ENCODE measurements at regions not wholly inside any gene's neighbourhood (a gene's known extent, or its start where the extent isn't known, plus 50 kb on each side); places are given as distances from the start of the nearest gene placed in this dataset.

DNA sequence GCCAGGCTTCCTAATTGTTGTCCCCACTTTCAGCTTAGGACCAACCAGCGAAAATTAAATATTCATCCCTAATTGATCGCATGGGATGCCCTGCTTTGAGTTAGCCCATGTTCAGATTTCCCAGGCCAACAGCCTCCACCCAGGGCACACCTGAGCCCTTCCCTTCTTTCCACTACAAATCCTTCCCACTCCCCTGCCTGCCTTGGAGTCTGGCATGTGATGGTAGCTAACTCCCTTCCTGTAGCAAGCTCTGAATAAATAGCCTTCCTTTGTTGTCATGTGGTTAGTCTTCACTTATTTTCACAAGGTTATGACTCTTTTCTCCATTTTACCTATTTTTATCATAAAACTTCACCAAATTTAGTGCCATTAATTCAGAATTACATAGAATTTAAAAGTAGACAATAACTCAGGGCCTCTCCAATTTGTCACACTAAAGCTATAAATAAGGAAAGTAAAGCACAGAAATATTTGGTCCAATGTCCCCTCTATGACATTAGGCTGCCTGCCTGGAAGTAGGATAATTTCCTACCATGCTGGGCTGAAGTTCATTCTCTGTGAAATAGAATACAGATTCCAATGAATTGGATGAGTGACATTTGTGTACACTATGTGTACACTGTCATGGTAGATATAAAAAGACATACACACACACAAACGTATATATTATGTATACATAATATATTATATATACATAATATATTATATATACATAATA is 166.4 kb upstream of the CPEB2 start:
- H3K4me3 ChIP-seq (ENCODE audit: low read length) = no peak overlapping the region
- WGBS (ENCODE audit: insufficient coverage, low lambda C conversion rate) = no CpG with 5 or more reads among the region's 3 CpGs
- no peaks in the 10 kb centered on the region for H3K4me1 ChIP-seq (ENCODE audit: control insufficient read depth, insufficient read depth, low read length)
- H3K36me3 ChIP-seq (ENCODE audit: control insufficient read depth, insufficient read depth, low read length) = no peaks in the 10 kb centered on the region
- no peak overlapping the region for H3K27ac ChIP-seq (ENCODE audit: low read length)
- H3K9me3 ChIP-seq (ENCODE audit: control insufficient read depth, low read depth, low read length) = no peaks in the 10 kb centered on the region
- no peaks in the 10 kb centered on the region for H3K27me3 ChIP-seq (ENCODE audit: control insufficient read depth, insufficient read depth, low read length)
- DNase-seq = no peak

DNA sequence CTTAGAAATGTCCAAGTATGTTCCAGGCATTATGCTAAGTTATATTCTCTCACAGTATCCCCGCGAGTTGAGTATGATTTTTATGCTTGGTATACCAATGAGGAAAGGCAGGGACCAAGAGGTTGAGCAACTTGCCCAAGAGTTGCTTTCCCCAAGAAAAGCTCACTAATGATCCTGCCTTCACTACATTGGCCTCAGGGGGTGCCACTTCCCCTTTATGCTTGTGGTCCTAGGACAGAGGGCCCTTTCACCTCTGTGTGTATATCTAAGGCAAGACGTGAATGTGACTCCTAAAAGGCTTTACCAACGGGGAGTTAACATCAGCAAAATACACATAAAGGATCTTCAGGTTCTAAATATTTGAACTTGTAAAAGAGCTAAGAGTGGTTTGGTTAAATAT is 164.4 kb upstream of the CPEB2 start:
- H3K27me3 ChIP-seq (ENCODE audit: control insufficient read depth, insufficient read depth, low read length) = no peaks in the 10 kb centered on the region
- no peaks in the 10 kb centered on the region for H3K4me1 ChIP-seq (ENCODE audit: control insufficient read depth, insufficient read depth, low read length)
- no peak overlapping the region for H3K4me3 ChIP-seq (ENCODE audit: low read length)
- 60% methylated on average over 1 of the region's 4 CpGs for WGBS (ENCODE audit: insufficient coverage, low lambda C conversion rate)
- H3K9me3 ChIP-seq (ENCODE audit: control insufficient read depth, low read depth, low read length) = no peaks in the 10 kb centered on the region
- DNase-seq = no peak
- H3K36me3 ChIP-seq (ENCODE audit: control insufficient read depth, insufficient read depth, low read length) = no peaks in the 10 kb centered on the region
- no peak overlapping the region for H3K27ac ChIP-seq (ENCODE audit: low read length)

DNA sequence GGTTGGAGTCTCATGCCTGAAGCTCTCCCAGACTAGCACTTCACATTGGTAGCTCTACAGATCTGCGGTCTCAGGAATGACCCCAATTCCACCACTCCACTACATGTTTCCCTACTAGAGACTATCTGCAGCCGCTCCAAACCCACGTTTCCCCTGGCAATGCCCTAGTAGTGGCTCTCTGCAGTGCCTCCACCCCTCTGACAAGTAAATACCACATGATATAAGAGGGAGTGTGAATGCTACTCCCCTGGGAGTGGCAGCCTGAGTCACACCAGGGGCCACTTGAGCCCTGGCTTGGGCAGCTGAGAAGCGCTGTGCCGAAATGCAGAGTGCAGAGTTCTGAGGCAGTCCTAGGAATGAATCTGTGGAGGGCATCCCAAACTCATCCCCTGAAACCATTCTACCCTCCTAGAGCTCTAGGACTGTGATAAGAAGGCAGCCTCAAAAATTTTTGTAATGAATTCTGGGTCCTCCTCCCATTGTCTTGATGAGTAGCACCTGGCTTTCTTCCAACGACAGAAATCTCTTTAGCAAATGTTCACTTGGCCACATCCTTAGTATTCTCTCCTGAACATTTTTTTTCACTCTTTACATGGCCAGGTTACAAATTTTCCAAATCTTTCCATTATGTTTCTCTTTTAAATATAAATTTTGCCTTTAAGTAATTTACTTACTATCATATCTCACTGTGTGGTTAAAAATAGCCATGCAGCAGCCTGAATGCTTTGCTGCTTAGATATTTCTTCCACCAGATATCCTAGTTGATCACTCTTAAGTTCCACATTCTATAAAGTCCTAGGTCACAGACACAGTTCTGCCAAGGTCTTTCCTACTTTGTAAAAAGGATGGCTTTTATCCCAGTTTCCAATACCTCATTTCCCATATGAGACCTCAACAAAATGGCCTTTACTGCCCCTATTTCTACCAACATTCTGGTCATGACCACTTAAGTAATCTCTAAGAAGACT is 160.2 kb upstream of the CPEB2 start:
- no peaks in the 10 kb centered on the region for H3K4me1 ChIP-seq (ENCODE audit: control insufficient read depth, insufficient read depth, low read length)
- no peaks in the 10 kb centered on the region for H3K36me3 ChIP-seq (ENCODE audit: control insufficient read depth, insufficient read depth, low read length)
- no peak overlapping the region for H3K27ac ChIP-seq (ENCODE audit: low read length)
- H3K9me3 ChIP-seq (ENCODE audit: control insufficient read depth, low read depth, low read length) = no peaks in the 10 kb centered on the region
- no peaks in the 10 kb centered on the region for H3K27me3 ChIP-seq (ENCODE audit: control insufficient read depth, insufficient read depth, low read length)
- no peak for DNase-seq
- WGBS (ENCODE audit: insufficient coverage, low lambda C conversion rate) = 15% methylated on average over 1 of the region's 6 CpGs
- no peak overlapping the region for H3K4me3 ChIP-seq (ENCODE audit: low read length)

DNA sequence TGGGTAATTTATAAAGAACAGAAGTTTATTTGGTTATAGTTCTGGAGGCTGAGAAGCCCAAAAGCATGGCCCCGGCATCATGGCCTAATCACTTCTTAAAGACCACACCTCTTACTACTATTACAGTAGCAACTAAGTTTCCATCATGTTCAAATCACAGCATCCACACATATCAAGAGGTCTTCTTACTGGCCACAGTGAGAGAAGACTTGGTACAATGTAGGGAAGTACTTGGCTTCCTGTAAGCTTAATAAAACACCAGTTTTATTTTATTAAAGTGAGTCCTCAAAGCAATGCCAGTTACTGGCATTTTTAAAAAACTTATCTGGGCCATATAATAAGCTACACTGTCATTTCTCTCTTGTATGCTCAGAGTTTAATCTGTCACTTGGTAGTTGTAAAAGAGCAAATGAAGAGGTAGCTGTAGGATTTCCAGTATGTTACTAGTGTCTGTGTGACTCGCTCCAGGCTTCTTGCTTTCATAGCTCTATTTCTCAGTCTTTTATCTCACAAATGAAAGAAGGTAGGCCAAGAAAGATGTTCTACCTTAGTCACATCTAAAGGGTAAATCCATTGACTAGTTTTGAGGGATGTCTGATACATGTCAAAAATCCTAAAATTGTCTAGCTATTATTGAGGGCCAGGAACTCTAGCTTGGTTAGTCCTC is 159.2 kb upstream of the CPEB2 start:
- Histone ChIP-seq H3K36me3 (ENCODE audit: control insufficient read depth, insufficient read depth, low read length) (no peaks in the 10 kb centered on the region), H3K4me3 (ENCODE audit: low read length) (no peak overlapping the region), H3K27ac (ENCODE audit: low read length) (no peak overlapping the region), H3K27me3 (ENCODE audit: control insufficient read depth, insufficient read depth, low read length) (no peaks in the 10 kb centered on the region), H3K9me3 (ENCODE audit: control insufficient read depth, low read depth, low read length) (no peaks in the 10 kb centered on the region), H3K4me1 (ENCODE audit: control insufficient read depth, insufficient read depth, low read length) (no peaks in the 10 kb centered on the region)
- no CpG with 5 or more reads among the region's 2 CpGs for WGBS (ENCODE audit: insufficient coverage, low lambda C conversion rate)
- DNase-seq = no peak

DNA sequence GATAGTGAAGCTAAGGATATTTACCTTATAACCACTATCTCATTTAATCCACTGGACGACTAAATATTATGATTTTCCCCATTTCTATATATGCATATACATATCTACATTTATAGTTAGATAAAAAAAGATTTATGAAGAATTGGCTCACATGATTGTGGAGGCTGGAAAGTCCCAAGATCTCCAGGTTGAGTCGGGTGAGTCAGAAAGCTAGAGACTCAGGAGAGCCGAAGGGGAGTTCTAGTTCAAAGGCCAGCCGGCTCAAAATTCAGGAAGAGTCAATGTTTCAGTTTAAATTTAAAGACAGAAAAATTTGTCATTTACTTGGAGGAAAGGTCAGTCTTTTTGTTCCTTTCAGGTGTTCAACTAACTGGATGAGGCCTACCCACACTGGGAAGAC is 158.2 kb upstream of the CPEB2 start:
- DNase-seq = no peak
- Histone ChIP-seq H3K4me3 (ENCODE audit: low read length) (no peak overlapping the region), H3K4me1 (ENCODE audit: control insufficient read depth, insufficient read depth, low read length) (no peaks in the 10 kb centered on the region), H3K27ac (ENCODE audit: low read length) (no peak overlapping the region), H3K36me3 (ENCODE audit: control insufficient read depth, insufficient read depth, low read length) (no peaks in the 10 kb centered on the region), H3K27me3 (ENCODE audit: control insufficient read depth, insufficient read depth, low read length) (no peaks in the 10 kb centered on the region), H3K9me3 (ENCODE audit: control insufficient read depth, low read depth, low read length) (no peaks in the 10 kb centered on the region)
- WGBS (ENCODE audit: insufficient coverage, low lambda C conversion rate) = 100% methylated on average over 2 of the region's 4 CpGs

DNA sequence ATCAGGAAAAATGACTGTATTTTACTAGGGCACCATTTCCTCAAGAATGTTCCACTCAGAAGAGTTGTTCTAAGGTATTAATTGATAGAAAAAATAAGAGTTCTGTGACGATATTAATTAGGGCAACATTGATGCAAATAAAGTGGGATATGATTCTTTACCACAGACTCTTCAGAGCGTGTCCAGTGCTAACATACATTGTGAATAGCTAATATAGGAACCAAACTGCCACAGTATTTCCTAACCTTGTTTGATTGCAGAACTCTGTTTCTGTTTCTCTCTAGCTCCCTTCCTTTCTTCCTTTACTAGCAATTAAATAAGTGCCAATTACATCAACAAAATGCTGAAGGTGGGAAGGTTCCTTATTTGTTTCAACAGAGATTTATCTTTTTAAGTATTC is 154.1 kb upstream of the CPEB2 start:
- no peaks in the 10 kb centered on the region for H3K9me3 ChIP-seq (ENCODE audit: control insufficient read depth, low read depth, low read length)
- H3K4me3 ChIP-seq (ENCODE audit: low read length) = no peak overlapping the region
- no peaks in the 10 kb centered on the region for H3K36me3 ChIP-seq (ENCODE audit: control insufficient read depth, insufficient read depth, low read length)
- H3K4me1 ChIP-seq (ENCODE audit: control insufficient read depth, insufficient read depth, low read length) = no peaks in the 10 kb centered on the region
- 92% methylated on average over 2 of the region's 2 CpGs for WGBS (ENCODE audit: insufficient coverage, low lambda C conversion rate)
- no peaks in the 10 kb centered on the region for H3K27me3 ChIP-seq (ENCODE audit: control insufficient read depth, insufficient read depth, low read length)
- H3K27ac ChIP-seq (ENCODE audit: low read length) = no peak overlapping the region
- DNase-seq = no peak

DNA sequence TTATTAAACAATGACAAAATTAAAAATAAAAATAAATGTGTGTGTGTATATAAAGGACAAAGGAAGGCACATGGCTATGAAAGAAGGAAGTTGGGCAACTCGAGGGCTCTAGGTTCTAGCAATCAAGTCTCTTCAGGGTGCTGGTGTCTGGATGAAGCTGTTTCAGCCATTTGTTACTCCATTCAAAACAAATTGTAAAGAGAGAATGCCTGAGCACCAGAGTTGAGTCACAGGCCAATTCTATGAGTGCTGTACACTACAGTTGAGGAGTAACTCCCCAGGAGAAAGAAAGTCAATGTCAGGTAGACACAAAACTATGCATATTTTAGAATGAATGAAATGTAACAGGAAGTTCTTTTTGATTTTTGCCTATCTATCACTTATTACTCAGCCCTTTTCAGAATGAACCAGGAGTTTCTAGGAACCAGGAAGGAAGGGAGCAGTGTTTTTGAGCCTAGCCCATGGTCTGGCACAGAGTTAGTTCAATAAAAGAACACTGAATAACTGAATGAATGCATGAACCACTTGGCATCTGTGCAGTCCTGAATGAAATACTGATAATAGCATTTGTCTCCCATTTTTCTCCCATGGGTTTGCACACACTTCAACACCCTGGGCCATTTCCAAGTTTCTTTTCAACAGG is 151.7 kb upstream of the CPEB2 start:
- Histone ChIP-seq H3K36me3 (ENCODE audit: control insufficient read depth, insufficient read depth, low read length) (no peaks in the 10 kb centered on the region), H3K4me1 (ENCODE audit: control insufficient read depth, insufficient read depth, low read length) (no peaks in the 10 kb centered on the region), H3K4me3 (ENCODE audit: low read length) (no peak overlapping the region), H3K9me3 (ENCODE audit: control insufficient read depth, low read depth, low read length) (no peaks in the 10 kb centered on the region), H3K27me3 (ENCODE audit: control insufficient read depth, insufficient read depth, low read length) (no peaks in the 10 kb centered on the region), H3K27ac (ENCODE audit: low read length) (no peak overlapping the region)
- no peak for DNase-seq
- WGBS (ENCODE audit: insufficient coverage, low lambda C conversion rate) = no CpG with 5 or more reads among the region's 1 CpG

DNA sequence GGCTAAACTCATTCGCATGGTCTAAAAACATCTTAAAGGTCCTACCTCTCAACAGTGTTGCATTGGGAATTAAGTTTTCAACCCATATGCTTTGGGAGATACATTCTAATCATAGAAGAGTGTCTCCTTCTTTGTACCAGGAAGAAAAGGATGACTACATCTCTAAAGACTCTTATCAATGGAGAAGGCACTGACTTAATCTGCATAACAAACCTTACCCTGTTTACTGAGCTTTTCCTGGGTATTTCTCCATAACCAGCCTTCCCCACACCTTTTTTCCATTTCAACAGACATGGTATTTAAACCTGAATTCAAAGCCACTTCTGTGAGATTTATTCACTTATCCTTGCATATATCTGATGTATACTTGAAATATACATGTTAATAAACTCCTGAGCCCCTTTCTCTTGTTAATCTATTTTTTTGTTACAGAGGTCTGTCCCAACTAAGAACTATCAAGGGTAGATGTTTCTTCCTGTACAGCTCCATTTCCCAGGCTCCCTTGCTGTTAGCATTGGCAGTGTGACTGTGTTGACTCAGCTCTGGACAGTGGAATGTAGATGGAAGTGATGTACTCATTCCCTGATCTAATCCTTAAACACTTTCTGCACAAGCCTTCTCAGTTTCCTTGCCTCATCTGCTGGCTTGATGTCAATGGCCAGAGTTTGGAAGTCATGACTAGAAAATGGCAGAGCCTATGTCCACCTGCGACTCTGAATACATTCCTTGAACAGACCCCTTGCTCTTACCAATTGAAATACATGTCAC is 148.9 kb upstream of the CPEB2 start:
- H3K4me1 ChIP-seq (ENCODE audit: control insufficient read depth, insufficient read depth, low read length) = no peaks in the 10 kb centered on the region
- no peaks in the 10 kb centered on the region for H3K36me3 ChIP-seq (ENCODE audit: control insufficient read depth, insufficient read depth, low read length)
- H3K27ac ChIP-seq (ENCODE audit: low read length) = no peak overlapping the region
- H3K27me3 ChIP-seq (ENCODE audit: control insufficient read depth, insufficient read depth, low read length) = no peaks in the 10 kb centered on the region
- H3K4me3 ChIP-seq (ENCODE audit: low read length) = no peak overlapping the region
- 83% methylated on average over 1 of the region's 2 CpGs for WGBS (ENCODE audit: insufficient coverage, low lambda C conversion rate)
- no peaks in the 10 kb centered on the region for H3K9me3 ChIP-seq (ENCODE audit: control insufficient read depth, low read depth, low read length)
- no peak for DNase-seq

DNA sequence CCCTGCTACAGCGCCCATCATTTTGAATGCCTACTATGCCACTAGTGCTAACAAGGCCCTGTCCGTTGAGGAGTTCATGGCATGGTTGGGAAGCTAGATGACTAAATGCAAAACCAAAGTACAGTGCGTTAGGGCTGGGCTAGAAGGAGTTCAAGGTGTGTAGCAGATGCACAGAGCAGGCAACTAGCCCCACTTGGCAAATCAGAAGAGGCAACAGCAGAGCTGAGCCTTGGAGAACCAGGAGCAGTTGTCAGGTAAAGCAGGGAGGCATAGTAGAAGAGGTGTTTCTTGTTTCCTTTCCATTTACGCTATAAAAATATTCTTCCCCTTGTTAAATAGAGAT is 146.6 kb upstream of the CPEB2 start:
- no peaks in the 10 kb centered on the region for H3K9me3 ChIP-seq (ENCODE audit: control insufficient read depth, low read depth, low read length)
- H3K36me3 ChIP-seq (ENCODE audit: control insufficient read depth, insufficient read depth, low read length) = no peaks in the 10 kb centered on the region
- no peaks in the 10 kb centered on the region for H3K4me1 ChIP-seq (ENCODE audit: control insufficient read depth, insufficient read depth, low read length)
- H3K27ac ChIP-seq (ENCODE audit: low read length) = no peak overlapping the region
- H3K27me3 ChIP-seq (ENCODE audit: control insufficient read depth, insufficient read depth, low read length) = no peaks in the 10 kb centered on the region
- H3K4me3 ChIP-seq (ENCODE audit: low read length) = no peak overlapping the region
- no CpG with 5 or more reads among the region's 4 CpGs for WGBS (ENCODE audit: insufficient coverage, low lambda C conversion rate)
- no peak for DNase-seq
